ENCODE measurements at regions not wholly inside any gene's neighbourhood (a gene's known extent, or its start where the extent isn't known, plus 50 kb on each side); places are given as distances from the start of the nearest gene placed in this dataset.
"Not testable (repeated sequence)": the region's sequence is repeated elsewhere in the genome, so short reads cannot be mapped to it uniquely, and the experiment has no call there.

DNA sequence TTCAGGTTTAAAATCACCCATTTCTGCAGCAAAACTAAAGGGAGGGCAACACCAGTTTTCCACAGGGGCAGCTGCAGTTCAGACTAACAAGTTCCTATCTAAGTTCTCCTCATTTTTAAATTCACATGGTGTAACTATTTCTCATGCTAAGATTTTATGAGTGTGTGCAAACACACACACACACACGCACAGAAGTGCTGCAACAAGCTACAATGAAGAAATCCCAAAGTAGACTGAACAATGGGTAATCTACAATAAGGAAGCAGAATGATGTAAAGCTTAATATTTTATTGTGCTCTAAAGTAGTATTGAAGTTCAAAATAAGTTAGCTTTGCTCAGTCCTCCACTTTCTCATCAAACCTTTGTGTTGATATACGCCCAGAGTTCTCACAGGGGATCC is 140.8 kb upstream of the SPATA31A3 start:
- DNase-seq = not testable (repeated sequence)

DNA sequence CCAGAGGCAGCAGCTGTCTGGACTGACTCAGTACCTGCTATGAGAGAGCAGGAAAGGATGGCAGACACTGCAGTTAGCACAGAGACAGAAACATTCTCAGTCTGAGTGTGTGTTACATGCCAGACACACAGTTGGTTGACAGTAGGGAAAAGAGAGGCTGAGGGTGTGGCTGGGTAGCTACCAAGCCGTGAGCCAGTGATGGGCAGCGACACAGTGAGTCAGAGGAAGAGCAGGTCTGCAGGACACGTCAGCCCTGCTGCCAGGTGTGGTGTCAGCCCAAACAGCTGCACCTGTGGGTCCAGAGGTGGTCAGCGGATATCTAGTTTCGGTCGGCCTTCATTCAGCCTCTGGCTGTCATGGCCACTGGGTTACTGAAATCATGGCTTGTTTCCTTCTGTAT is 124.4 kb upstream of the SPATA31A3 start:
- DNase-seq = not testable (repeated sequence)

DNA sequence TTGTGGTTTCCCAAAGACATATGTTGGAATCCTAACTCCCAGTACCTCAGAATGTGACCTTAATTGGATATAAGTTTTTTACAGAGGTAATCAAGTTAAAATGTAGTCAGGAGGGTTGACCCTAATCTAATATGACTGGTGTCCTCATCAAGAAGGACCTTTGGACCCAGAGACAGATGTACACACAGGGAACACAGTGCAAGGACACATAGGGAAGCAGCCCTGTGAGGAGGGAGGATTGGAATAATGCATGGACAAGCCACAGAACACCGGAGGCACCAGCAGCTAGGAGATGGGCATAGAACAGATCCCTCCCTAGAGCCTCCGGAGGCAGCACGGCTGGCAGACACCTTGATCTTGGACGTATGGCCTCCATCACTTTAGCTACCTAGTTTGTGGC is 119.8 kb upstream of the SPATA31A3 start:
- DNase-seq = not testable (repeated sequence)

DNA sequence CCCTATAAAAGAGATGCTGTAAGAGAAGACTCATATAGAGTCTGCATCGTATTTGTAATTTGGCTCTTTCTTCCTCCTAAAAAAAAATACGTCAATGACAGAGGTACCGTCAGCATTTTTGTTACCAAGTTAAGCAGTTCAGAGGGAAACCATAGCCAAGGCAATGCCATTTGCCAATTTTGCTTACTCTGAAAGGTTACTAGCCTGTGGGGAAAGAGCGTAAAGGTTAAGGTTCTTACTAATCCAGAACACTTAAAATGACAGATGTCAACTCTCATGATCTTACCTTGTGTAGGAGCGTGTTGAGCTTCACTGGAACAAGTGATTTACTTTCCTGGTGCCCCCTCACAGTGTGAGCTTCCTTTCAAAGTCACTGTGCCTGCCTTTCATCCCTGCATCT is 119.4 kb upstream of the SPATA31A3 start:
- DNase-seq = not testable (repeated sequence)

DNA sequence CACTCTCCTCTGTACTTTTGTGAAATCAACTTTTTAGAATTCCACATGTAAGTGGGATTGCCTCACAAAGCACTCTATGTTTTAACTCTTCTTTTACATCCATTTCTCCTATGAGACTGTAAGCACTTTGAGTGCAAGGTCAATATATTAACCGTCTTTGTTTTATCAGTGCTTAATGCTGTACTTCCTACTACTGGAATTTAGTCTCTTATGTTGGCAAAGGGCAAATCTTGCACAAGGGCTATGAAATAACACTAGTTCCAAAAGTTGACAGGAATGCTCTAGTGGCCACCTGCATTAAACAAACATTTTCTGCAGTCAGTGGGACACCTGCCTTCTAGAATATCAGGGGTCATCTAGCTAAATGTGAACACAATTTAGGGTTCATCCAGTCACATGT is 117.5 kb upstream of the SPATA31A3 start:
- not testable (repeated sequence) for DNase-seq

DNA sequence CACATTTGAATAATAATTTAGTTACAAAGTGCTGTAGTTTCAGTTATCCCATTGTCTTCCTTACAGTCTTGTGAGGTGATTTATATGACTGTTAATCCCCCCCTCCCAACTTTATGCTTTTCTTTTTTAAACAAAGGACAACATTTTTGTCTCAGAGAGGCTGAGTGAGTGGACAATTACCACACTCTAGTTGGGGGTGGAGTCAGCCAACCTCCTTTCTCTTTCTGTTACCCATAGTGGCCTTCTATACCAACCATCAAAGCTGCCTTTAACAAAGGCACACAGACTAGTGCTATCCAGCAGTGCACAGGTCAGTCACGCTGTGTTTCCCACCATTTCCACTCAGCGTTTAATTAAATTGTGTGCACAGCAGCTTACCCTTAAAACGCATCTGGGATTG is 114.3 kb upstream of the SPATA31A3 start:
- DNase-seq = not testable (repeated sequence)

DNA sequence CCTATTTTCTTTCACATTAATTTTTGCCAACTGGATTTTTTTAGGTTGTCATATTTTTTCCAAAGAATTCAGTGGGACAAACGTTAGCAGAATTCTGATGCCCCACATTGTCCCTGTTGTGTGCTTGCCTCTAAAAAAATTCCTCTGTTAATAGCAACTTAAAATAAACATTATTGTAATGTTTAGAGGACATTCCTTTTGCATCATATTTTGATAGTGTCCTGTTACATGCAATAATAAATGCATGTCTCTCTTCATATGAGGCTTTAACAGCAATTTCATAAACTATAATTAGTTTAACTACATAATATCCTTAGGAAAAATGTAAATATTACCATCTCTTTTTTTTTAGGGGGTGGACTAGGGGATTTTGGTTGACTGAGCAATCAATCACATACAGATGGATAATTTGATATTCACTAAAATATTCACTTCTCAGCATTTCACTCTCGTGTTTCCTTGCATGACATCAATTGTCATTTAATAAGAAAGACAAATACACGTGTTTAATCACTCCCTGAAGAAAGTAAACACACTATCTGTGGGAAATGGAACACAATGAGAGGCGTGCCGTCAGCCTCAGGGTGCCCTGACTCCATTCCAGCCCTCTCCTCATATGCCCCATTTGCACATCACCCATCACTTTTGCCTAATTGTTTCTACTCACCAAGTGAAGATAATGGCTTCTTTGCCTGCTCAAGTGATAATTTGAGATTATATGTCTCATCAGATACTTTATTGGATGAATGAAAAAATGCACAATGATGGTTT is 110.3 kb upstream of the SPATA31A3 start:
- not testable (repeated sequence) for DNase-seq

DNA sequence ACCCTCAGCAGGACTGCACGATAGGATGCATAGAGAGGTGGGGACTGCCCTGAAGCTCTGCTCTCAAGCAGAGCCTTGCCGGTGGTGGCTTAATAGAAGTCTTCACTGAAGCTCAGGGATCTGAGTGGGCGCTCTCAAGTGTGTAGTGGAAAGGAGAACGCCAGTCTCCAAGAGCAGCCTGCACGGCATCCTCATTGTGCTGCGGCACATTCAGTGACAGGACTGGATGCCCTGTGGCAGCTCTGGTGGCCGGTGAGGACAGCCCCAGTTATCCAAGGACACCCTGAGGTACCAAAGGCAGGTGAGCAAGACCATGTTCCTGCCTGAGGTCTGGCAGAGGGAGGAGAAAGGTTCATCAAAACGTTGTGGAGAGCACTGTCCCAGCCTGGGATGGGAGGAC is 98.8 kb upstream of the SPATA31A3 start:
- DNase-seq = not testable (repeated sequence)

DNA sequence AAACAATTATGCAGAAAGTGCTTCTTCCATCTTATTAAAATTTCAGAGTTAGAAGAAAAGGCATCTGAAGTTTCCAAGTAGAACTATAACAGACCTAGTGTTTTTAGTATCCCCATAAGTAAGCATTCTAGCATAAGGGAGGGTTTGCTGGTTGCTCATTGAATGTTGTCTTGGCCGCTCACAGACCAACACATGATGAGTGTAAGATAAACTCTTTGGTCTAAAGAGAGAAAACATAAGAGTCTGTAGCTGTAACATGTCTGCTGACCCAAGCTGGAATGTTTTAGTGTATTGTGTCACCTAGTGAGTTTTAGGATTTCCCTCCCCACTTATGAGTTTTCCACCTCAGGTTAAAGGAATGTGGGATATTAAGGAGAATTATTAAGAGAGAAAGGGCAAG is 94.5 kb upstream of the SPATA31A3 start:
- DNase-seq = not testable (repeated sequence)

DNA sequence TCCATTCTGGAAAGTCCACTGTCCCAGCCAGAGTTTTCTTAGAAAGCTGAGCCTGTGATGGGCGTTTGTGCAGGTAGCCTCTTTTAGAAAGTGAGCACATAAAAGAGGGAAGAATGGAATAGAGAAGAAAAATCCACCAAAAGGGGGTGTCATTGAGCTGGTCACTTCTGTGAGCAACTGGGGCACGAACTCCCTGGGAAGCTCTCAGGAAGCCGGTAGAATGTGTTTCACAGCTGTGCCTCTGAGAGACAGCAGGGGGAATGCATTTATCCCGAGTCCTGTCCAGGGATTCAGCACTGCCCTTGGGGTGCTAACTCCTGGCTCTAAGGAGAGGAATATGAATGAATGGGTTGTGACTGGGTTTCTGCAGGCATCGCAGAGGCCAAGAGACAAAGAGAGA is 73.8 kb upstream of the SPATA31A3 start:
- DNase-seq = not testable (repeated sequence)

DNA sequence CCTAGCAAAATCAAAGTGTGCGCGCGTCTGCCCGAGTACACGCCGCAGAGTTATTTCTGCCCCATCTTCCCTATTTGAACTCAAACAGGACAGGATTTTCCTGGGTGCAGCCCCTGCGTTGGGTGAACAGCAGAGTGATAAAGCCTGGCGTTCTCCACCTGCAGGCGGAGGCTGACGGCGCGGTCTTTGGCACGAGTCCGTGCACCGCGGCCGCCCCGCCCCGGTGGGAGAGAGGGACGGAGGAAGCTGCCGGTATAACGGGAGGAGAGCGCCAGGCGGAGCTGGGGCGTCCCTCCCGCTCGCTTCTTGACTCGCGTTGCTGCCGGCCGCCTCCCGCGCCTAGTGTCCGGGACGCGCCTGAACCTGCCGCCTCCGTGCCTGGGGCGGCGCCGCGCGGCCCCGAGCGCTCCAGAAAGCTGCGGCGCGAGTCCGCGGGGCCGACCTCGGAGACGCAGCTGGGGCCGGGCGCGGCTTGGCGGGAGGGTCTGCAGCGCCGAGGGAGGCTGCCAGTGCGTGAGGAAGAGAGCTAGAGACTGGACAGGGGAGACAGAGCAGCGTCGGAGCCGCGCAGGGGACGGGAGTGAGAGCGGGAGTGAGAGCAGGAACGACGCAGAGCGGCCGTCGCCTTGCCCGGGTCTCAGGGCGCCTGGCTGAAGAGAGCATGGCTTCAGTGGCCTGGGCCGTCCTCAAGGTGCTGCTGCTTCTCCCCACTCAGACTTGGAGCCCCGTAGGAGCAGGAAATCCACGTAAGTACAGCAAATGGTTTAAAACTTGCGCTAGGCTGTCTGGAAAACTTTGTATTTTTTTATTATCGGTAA is 66.8 kb upstream of the SPATA31A3 start:
- DNase-seq = peak in 2 of 3 donors; percentile 14 to 57
